ENCODE measurements at regions not wholly inside any gene's neighbourhood (a gene's known extent, or its start where the extent isn't known, plus 50 kb on each side); places are given as distances from the start of the nearest gene placed in this dataset.
A peak's percentile ranks its signal among the peaks of the same experiment; 100 is the strongest.

DNA sequence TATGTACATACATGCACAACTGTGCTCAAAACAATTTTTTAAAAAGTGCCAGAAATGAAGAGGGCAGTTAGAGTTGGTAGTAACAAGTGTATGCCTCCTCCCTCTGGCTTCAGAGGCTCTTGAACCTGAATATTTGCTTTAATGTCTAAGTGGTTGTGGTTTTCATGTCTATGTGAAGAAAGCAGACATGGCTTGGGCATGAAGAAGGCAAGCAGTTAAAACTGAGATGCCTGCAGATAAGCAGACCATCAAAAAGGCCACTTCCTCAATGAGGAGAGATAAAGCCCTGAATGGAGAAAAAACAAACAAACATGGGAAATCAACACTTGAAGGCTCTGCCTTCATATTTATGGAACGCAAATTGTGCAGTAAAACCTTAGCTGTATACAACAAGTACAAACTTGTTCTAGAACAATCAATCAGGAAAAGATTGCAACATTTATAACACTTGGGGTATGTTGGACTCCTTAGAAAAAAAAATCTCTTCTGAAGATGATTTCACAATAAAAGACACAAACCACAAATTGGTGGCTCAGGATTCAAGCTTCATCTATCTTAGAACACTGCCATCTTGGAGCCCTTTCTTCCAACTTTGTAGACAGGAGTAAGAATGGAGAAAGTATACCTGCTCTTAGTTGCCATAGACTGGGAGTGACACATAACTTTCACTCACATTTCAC is 52.7 kb upstream of the PLA2G4A start:
- Histone ChIP-seq H4K91ac (ENCODE audit: insufficient read depth, low read depth, low read length) (no peak overlapping the region), H3K79me1 (ENCODE audit: low read depth in 1 of 2, low read length in 2 of 2) (no peaks in the 10 kb centered on the region), H3K27ac (ENCODE audit: insufficient read depth, low read length) (no peak overlapping the region), H2AK5ac (ENCODE audit: low read depth, low read length) (no peak overlapping the region), H3K27me3 (ENCODE audit: control insufficient read depth, insufficient read depth, low read length) (no peaks in the 10 kb centered on the region; the same call in 1 of the 2 replicates), H3K4me2 (ENCODE audit: low read depth, low read length) (no peak overlapping the region), H3K9me3 (ENCODE audit: control insufficient read depth, insufficient read depth, low read length) (no peaks in the 10 kb centered on the region), H3K36me3 (ENCODE audit: control insufficient read depth, insufficient read depth, low read length) (no peaks in the 10 kb centered on the region), H3K18ac (ENCODE audit: low read depth, low read length) (no peak overlapping the region), H3K4ac (ENCODE audit: low read depth, low read length) (no peak overlapping the region), H4K8ac (ENCODE audit: low read depth in 2 of 2, low read length in 2 of 2) (no peak overlapping the region), H2BK120ac (ENCODE audit: low read depth, low read length) (no peak overlapping the region), H3K23ac (ENCODE audit: low read depth, low read length) (no peak overlapping the region), H4K5ac (ENCODE audit: low read depth, low read length) (no peak overlapping the region), H4K20me1 (ENCODE audit: insufficient read depth, low read length) (no peaks in the 10 kb centered on the region), H2BK15ac (ENCODE audit: low read depth, low read length) (no peak overlapping the region), H2AK9ac (replicated peaks; ENCODE audit: low read depth, low read length, poor library complexity) (no peak overlapping the region), H2BK5ac (ENCODE audit: low read depth, low read length, poor library complexity, severe bottlenecking) (no peak overlapping the region), H3K14ac (replicated peaks; ENCODE audit: low read depth, low read length) (no peak overlapping the region), H3K4me3 (ENCODE audit: insufficient read depth, low read depth, low read length) (no peak overlapping the region), H2AFZ (replicated peaks; ENCODE audit: low read length, poor library complexity) (no peak overlapping the region), H3K4me1 (ENCODE audit: control insufficient read depth, insufficient read depth, low read length) (no peaks in the 10 kb centered on the region), H3K56ac (ENCODE audit: extremely low read depth, insufficient read depth, low read length) (no peak overlapping the region), H3K9ac (ENCODE audit: low read depth, low read length) (no peak overlapping the region), H3K9me1 (ENCODE audit: insufficient read depth, low read length) (no peaks in the 10 kb centered on the region), H2BK20ac (ENCODE audit: low read depth, low read length) (no peak overlapping the region)
- TF ChIP-seq NFE2L2 (IDR thresholded peaks at IDR 0.05; ENCODE audit: low read depth, low read length) (no peak), CEBPB (IDR thresholded peaks at IDR 0.05; ENCODE audit: low read depth, low read length) (peak; percentile 13; the same call in 1 of the 2 replicates)
- ChIA-PET POLR2A (ENCODE audit: unreplicated experiment) (no interaction called here), CTCF (no interaction called here)
- DNase-seq (no peak), ATAC-seq (ENCODE audit: low read depth) (no peak)
- WGBS, 2 experiments (ENCODE audit: extremely low coverage in 2 of 2, insufficient read length in 1 of 2): no CpG with 5 or more reads among the region's 1 CpG
- BruUV-seq (replicated peaks): no TSS peak
- dilution Hi-C loops (cut with HindIII; ENCODE audit: low sequenced_read_pairs, unreplicated experiment) (no loop called here), in situ Hi-C loops (cut with MboI; ENCODE audit: low sequenced_read_pairs) (no loop called here), intact Hi-C loops (cut with micrococcal nuclease) (no loop called here)
